NCI-H2196 (cell line): ENCODE measurements at regions not wholly inside any gene's neighbourhood (a gene's known extent, or its start where the extent isn't known, plus 50 kb on each side); places are given as distances from the start of the nearest gene placed in this dataset.
"Not testable (repeated sequence)": the region's sequence is repeated elsewhere in the genome, so short reads cannot be mapped to it uniquely, and the experiment has no call there.

Experiments
- DNase-seq: peaks from one replicate; lab custom pipeline; 2025; ENCODE audit not compliant: unreplicated experiment; lab: John Stamatoyannopoulos, UW

DNA sequence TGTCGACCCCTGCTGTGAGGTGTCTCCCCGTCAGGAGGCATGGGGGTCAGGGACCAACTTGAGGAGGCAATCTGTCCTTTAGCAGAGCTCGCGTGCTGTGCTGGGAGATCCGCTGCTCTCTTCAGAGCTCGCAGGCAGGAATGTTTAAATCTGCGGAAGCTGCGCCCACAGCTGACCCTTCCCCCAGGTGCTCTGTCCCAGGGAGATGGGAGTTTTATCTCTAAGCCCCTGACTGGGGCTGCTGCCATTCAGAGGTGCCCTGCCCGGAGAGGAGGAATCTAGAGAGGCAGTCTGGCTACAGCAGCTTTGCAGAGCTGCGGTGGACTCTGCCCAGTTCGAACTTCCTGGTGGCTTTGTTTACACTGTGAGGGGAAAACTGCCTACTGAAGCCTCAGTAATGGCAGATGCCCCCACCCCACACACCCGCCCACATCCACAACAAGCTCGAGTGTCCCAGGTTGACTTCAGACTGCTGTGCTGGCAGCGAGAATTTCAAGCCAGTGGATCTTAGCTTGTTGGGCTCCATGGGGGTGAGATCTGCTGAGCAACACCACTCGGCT lies 133.1 kb downstream of the CENPC start:
- not testable (repeated sequence) for DNase-seq

DNA sequence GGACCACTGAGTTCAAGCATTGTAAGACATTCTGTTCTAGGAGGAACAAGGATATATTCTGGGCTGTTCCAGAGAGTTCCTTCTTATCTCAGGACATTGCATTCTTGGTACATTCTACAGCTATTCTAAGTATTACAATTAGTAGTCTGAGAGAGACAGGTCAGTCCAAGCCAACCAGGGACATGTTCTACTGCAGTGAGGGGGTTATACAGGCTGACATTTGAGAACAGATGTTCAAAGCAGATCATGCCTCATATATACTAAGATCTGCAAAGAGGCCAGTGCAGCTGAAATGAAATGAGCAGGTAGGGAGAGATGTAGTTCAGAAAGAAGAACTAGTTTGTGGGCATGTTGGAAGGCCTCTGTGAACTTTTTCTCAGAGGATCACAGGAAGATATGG lies 142.0 kb downstream of the CENPC start:
- no peak for DNase-seq

DNA sequence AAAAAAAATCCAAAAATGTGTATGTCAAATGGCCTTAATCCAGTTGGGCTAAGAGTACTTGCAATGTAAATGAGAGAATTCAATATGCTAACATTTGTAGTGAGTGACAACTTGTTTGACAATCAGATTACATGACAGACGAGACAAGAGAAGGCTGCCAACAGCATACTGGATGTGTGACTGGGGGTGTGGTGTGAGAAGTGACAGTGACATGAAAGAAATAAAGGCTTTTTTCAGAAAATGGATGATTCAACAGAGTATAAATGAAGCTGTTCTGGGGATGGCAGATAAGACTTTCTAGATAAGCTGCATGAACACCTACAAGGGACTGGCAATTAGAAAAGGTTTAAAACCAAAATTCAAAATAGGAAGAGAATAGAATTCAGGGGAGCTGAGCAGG lies 143.4 kb downstream of the CENPC start:
- DNase-seq: no peak

DNA sequence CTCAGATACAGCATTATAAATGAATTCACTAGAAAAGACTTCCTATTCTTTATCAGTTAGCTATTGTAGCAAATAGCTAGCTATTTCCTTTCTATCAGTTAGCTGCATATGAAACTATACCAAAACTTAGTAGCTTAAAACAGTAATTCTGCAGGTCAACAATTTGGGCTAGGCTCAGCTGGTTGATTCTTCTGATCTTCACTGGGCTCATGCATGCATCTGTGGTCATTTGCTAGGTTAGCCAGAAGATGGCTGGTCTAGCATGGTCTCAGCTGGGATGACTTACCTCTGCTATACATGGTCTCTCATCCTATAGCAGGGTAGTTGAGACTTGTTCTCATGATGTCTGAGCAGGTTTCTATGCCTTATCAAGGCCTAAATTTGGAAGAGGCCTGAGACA lies 147.4 kb downstream of the CENPC start:
- no peak for DNase-seq

DNA sequence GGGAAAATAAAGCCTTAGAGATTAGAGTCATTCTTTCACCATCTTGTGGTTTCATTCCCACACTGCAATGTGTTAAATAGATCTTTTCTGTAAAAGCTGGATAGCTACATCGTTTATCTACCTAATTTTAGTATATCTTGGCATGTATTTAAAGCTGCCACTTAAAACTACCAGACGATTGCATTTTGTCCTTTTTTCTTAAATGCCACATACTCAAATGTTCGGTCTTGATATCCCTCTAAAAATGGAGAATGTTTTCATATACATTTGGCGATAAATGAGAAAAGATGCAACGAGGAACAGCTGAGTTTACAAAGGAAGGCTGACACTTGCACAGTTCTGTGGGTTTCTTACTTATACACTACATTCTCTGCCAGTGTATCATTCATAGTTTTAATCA lies 148.3 kb downstream of the CENPC start:
- DNase-seq: no peak

DNA sequence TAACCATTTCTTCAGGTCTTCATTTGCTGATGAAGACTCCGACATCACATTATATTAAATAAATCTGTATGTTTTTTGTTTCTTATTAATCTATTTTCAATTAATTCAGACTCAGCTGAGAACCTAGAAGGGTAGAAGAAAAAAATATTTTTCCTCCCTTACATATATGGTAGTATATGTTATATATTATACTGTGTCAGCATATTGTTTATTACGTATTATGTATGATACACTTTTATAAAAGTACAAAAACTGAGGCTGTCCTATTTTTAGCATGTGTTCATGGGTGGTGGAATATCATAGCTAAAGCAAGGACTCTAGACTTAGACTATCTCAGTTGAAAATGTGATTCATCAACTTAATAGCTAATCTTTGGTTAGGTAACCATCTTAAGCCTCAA lies 149.3 kb downstream of the CENPC start:
- DNase-seq: no peak

DNA sequence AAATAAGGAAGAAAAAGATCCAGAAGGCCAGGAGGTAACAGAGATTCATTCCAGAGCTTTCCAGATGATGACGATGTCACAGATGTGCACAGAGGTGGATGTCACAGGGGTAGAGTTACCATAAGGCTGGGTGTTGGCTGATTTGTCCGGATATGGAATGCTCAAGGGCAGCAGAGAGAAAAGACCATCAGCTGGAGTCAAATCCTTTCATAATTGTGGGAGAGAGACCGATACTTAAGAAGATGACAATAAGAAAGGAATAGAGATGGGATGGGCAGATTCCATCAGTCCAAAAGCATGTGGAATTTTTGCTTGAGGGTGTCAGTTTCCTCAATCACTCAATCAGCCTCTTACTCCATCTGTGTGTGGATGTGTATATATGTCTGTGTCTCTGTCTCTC lies 150.4 kb downstream of the CENPC start:
- DNase-seq: no peak

DNA sequence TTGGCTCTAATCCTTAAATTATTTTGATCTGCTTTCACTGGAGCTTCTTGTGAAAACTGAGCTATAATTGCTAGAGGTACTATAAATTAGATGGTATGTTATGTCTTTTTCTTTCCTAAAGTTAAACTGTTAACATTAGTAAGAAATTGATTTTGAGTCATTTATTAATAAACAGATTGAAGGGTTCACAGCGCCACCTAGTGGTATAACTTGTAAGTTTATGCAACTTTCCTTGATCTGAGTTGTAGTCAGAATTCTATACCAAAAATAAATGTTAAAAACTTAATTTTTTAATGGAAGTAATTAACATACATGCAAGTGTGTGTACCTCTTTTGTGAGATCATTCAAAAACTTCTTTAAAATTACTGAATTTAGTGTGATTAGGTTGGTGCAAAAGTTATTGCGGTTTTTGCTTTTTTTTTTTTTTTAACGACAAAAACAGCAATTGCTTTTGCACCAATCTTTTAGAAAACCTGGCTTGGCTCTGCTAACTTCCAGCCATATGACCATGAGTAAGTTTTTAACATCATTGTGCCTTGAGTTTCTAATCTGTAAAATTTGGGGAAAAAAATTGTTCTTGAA lies 151.5 kb downstream of the CENPC start:
- DNase-seq: peak; percentile 41

DNA sequence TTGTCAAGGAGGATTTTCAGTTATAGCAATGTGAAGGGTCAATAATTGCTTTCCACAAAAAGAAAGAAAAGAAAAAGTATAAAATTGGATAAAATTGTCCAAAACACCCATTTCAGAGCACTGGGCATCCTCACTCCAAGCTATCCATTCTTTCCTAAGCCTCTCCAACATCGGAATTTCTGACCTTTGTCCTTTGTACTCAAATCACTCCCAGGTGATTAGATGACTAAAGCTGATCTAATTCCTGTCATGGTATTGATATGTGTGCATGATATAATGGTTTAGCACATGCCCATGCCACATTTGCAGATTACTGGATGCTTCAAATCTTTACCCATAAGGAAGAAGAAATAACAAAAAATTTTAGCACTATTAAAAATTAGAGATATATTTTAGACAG lies 152.3 kb downstream of the CENPC start:
- DNase-seq: no peak

DNA sequence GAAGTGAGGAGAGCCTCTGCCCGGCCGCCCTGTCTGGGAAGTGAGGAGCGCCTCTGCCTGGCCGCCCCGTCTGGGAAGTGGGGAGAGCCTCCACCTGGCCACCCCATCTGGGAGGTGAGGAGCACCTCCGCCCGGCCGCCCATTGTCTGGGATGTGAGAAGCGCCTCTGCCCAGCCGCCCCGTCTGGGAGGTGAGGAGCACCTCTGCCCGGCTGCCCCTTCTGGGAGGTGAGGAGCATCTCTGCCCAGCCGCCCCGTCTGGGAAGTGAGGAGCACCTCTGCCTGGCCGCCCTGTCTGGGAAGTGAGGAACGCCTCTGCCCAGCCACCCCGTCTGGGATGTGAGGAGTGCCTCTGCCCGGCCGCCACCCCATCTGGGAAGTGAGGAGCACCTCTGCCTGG lies 163.9 kb downstream of the CENPC start:
- not testable (repeated sequence) for DNase-seq

DNA sequence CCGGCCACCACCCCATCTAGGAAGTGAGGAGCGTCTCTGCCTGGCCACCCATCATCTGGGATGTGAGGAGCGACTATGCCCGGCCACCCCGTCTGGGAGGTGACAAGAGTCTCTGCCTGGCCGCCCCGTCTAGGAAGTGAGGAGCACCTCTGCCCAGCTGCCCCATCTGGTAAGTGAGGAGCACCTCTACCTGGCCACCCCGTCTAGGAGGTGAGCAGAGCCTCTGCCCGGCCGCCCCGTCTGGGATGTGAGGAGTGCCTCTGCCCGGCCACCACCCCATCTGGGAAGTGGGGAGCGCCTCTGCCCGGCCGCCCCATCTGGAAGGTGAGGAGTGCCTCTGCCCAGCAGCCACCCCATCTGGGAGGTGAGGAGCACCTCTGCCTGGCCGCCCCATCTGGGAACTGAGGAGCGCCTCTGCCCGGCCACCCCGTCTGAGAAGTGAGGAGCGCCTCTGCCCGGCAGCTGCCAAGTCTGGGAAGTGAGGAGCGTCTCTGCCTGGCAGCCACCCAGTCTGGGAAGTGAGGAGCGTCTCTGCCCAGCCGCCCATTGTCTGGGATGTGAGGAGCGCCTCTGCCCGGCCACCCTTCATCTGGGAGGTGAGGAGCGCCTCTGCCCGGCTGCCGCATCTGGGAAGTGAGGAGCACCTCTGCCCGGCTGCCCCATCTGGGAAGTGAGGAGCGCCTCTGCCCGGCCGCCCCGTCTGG lies 164.4 kb downstream of the CENPC start:
- DNase-seq: not testable (repeated sequence)

DNA sequence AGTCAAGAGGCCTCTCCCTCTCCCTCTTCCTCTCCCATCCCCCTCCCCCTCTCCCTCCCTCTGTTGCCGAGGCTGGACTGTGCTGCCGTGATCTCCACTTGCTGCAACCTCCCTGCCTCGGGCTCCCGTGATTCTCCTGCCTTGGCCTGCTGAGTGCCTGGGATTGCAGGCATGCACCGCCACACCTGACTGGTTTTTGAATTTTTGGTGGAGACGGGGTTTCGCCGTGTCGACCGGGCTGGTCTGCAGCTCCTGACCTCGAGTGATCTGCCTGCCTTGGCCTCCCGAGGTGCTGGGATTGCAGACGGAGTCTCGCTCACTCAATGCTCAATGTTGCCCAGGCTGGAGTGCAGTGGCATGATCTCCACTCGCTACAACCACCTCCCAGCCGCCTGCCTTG lies 165.1 kb downstream of the CENPC start:
- DNase-seq: no peak

DNA sequence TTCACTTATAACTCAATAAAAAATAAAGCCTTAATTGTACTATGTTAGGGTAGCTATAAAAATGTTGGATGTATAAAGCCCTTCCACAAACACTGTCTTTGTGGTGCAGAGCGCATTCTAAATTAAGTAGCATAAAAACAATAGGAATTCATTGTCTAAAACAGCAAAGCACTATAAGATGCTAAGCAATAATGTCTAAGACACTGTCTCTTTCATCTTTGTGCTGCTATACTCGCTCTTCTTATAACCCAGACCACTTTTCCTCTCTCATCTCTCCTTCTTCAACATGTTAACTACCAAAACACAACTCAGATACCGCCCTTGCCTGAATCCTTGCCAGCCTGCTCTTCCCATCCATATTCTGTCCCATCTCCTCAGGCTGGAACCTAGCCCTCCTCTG lies 170.0 kb downstream of the CENPC start:
- DNase-seq: no peak

DNA sequence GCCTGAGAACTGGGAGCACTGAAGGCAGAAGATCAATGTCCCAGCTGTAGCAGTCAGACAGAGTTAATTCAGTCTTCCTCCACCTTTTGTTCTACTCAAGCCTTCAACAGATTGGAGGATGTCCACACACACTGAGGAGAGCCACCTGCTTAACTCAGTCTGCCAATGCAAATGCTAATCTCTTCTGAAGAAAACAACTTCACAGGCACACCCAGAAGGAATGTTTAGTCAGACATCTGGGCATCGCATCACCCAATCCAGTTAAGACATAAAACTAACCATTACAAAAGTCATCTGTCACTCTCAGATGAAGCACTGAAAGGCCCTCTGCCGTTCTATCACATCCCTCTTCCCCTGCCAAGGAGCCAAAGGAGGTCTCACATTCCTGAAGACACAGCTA lies 173.7 kb downstream of the CENPC start:
- DNase-seq: no peak

DNA sequence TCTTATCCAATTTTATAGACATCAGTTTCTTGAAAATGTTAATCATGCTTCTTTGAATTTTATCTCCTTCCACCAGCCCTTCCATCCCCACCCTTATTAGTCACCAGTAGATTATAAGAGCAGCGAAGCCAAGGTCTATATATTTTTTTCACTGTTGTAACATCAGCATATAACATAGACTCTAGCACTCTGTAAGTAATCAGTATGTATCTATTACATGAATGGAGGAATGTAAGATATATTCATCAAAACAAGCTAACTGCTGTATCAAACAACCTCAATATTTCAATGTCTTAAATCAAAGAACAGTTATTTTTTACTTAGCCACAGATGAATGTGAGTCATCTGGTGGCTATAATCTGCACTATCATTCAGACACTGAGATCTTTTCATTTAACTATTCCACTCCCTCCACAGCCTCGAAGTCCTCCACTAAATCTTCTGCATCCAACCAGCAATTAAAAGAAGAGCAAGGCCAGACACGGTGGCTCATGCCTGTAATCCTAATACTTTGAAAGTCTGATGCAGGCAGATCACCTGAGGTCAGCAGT lies 178.9 kb downstream of the CENPC start:
- DNase-seq: no peak

DNA sequence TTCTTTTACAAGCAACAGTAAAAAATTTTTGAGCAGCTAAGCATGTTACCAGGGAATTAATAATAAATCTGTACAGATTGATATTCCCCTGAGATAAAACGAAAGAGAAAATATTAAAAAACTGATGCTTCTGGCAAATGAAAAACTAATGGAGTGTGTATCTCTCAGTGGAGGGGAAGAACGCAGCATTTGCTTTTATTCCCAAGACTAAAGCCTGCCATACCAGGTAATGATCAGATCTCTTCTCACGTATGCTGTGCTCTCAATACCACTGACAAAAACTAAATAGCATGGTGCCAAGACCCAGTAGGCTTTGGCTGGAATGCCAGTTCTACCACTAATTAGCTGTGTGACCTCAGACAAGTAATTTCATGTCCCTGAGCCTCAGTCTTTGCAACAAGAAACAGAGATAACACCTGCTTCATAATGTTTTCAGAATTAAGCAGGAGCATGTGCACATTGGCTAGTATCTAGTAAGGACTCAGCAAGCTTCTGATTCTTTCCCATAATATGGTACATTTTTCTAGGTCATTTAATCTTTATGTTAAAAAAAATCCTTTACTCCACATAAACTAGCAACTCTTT lies 179.6 kb downstream of the CENPC start:
- no peak for DNase-seq

DNA sequence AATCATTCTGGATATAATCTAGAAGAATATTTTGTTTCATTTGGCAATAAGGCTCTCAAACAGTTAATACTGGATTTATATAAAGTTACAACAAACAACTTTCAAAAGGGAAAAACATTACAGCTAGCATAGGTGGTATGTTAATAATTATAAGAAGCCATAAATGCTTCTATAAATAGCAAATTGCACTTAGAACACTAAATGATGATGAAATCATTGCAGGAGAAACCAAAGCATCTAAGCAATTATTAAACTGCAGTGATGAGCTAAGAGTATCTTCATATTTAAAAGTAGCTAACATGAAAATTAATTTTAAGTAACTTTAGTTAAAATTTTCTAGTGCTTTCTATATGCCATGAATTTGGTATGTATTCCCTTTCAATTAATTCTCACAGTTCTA lies 189.5 kb downstream of the CENPC start:
- no peak for DNase-seq

DNA sequence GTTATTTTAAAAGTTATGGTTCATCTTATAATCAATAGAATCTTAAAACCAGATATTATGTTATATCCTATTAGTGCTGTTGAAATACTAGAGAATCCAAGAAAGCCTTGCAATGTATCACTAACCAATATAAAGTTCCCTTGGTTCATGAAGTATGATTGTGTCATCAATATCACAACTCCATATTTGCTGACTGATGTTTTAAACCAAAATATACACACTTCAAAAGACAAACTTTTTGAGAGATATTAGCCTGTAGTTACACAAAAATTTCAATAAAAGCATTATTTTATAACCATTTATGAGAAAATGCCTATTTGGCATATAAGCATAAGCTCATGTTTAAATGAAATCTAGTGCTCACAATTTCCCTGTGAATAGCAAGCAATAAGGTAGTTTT lies 198.6 kb downstream of the CENPC start:
- no peak for DNase-seq

DNA sequence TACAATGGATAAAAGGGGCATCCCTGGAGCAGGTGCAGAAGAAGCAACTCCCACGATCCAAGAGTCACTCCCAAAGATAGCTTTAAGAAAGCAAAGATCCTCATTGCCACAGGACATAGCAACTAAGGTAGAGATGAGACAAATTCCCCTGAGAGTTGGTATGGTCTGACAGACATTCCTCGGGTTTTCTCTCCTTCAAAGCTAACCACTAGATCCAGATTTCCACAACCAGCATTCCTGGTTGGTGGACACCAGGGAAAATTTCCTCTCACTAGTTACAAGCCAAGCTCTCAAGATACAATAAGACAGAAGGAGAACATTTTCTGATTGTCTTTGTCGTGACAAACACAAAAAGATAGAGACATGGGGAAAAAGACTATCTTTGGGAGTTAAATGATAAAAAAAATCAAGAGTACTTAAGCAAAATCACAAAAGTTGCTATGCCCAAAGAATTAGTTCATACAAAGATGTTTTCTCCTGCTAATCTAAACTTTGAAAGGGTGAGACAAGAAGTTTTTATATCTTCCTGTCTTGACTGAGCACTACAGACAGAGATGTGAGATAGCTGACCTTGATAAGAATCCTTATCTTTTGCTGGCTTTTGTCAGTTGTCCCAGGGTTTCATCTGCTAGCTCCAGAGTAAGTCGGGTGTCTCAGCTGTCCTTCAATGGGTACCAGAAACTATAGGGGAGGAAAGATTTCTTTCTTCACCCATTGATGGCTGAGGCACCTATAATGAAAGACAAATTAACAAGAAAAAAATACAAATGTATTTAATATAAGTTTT lies 200.5 kb downstream of the CENPC start:
- no peak for DNase-seq

DNA sequence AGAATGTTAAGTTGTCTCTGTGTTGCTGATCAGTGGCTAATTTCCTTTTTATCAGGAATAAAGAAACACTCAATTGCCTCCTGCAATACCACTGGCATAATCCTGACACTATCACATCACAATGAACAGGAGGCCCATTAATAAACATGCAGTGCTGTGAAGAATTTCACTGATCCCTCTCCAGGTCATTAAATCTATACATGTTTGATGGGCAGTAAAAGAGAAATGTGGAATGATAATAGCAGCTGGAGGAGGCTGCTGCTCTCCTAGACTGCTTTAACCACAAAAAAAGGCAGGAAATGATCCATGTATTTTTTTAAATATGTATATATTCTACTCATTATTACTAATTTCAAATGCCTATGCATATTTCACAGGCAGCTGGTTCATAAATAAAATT lies 202.1 kb downstream of the CENPC start:
- no peak for DNase-seq

DNA sequence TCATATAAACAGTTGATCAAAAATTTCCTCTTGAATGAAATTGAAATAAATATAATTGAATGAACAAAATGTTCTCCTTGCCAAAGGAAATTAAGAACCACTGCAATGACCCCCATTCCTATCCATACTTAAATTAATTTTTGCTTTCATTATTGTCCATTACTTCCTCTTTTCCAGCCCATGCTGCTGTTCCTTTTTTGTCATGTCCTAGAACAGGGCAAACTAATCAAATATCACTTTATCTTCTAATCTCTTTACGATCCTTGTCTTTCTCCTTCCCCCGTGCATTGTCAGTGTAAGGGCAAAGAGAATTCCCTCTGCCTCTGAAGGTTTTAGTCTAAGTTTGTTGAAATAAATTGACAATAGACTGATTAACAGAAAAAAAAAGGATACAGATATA lies 203.0 kb downstream of the CENPC start:
- no peak for DNase-seq
